GM12878 (cell line): ENCODE measurements at regions not wholly inside any gene's neighbourhood (a gene's known extent, or its start where the extent isn't known, plus 50 kb on each side); places are given as distances from the start of the nearest gene placed in this dataset.

ENCODE experiments used
- ATAC-seq: fragments of 200-7000 bp; cut with Tn5 transposase; 3 replicates; pipeline ENCODE4 v1.9.1; 2020; ENCODE audit warnings: mild to moderate bottlenecking, moderate library complexity
- BruUV-seq: library from RNA; stranded (reverse); fragments of 400-500 nt; replicated peaks from 2 replicates; lab custom pipeline; 2021; lab: Mats Ljungman, UMichigan
- CTCF ChIA-PET: fragments of 300-600 bp; sonication (Branson Sonifier 250); formaldehyde crosslinking; extraction: SDS; loops from one replicate; lab custom pipeline; 2021; ENCODE audit warnings: inconsistent platforms; lab: Yijun Ruan, JAX
- POLR2A ChIA-PET: fragments of 350-600 bp; formaldehyde crosslinking; extraction: SDS; loops from one replicate; lab custom pipeline; 2021; ENCODE audit warnings: inconsistent platforms; lab: Charles Lee
- RAD21 ChIA-PET: fragments of 300-600 bp; sonication (Branson Sonifier 250); formaldehyde crosslinking; loops from one replicate; lab custom pipeline; 2023; ENCODE audit warnings: antibody characterized with exemption; ENCODE audit not compliant: unreplicated experiment; lab: Charles Lee
- SMC1A ChIA-PET: fragments of 300-600 bp; sonication (Branson Sonifier 250); formaldehyde crosslinking; loops from one replicate; lab custom pipeline; 2023; ENCODE audit not compliant: unreplicated experiment, uncharacterized antibody; lab: Charles Lee
- DNase-seq: peaks from one replicate; pipeline ENCODE4 v3.0.0-alpha.2; 2011; ENCODE audit warnings: low read depth, low spot score
- FAIRE-seq: peaks from 3 replicates; lab custom pipeline; 2011; peaks lifted over from hg19 to GRCh38; lab: Jason Lieb, UNC
- H2AFZ ChIP-seq: 2 replicates; pipeline ENCODE4 v1.6.0; 2011; ENCODE audit warnings: low read depth, low read length, control low read depth; ENCODE audit not compliant: control insufficient read depth
- H3K27ac ChIP-seq: 2 replicates; pipeline ENCODE4 v1.5.1; 2011; ENCODE audit warnings: control low read depth; ENCODE audit not compliant: control insufficient read depth, insufficient read depth
- H3K27me3 ChIP-seq, 2 experiments: replicated peaks in 1 of 2; 2 replicates each; pipeline versions ENCODE4 v1.6.0 to v1.6.1; 2011; ENCODE audit warnings: low read length in 1 of 2; ENCODE audit not compliant: control insufficient read depth in 2 of 2, insufficient read depth in 2 of 2
- H3K36me3 ChIP-seq, 2 experiments: 2 replicates each; pipeline ENCODE4 v1.5.1; 2011; ENCODE audit warnings: low read length in 1 of 2; ENCODE audit not compliant: control insufficient read depth in 2 of 2, insufficient read depth in 2 of 2
- H3K4me1 ChIP-seq: 2 replicates; pipeline ENCODE4 v1.6.1; 2011; ENCODE audit warnings: mild to moderate bottlenecking, low read length, moderate library complexity, mixed read lengths; ENCODE audit not compliant: control insufficient read depth, insufficient read depth
- H3K4me2 ChIP-seq: 2 replicates; pipeline ENCODE4 v1.6.0; 2011; ENCODE audit warnings: control low read depth; ENCODE audit not compliant: control insufficient read depth, insufficient read depth
- H3K4me3 ChIP-seq: fragments of 200-600 bp; sonication (generic); 2 replicates; pipeline ENCODE4 v1.5.1; 2016
- H3K79me2 ChIP-seq: 2 replicates; pipeline ENCODE4 v1.6.0; 2011; ENCODE audit warnings: low read length; ENCODE audit not compliant: control insufficient read depth, insufficient read depth
- H3K9ac ChIP-seq: 2 replicates; pipeline ENCODE4 v1.8.0; 2011; ENCODE audit warnings: low read length, control low read depth, mixed read lengths; ENCODE audit not compliant: control insufficient read depth, insufficient read depth
- H3K9me3 ChIP-seq: replicated peaks from 3 replicates; pipeline ENCODE4 v1.5.1; 2011; ENCODE audit warnings: mild to moderate bottlenecking, low read length; ENCODE audit not compliant: control insufficient read depth, insufficient read depth
- H4K20me1 ChIP-seq: 2 replicates; pipeline ENCODE4 v1.6.0; 2011; ENCODE audit not compliant: control insufficient read depth, insufficient read depth
- ATF3 ChIP-seq: IDR thresholded peaks from 2 replicates; pipeline ENCODE4 v1.6.1; 2011; ENCODE audit warnings: low read depth, mild to moderate bottlenecking, low read length, moderate library complexity, borderline replicate concordance; ENCODE audit errors: extremely low read depth
- CBX3 ChIP-seq: fragments of 200-600 bp; sonication (generic); IDR thresholded peaks from 2 replicates; pipeline ENCODE4 v1.6.1; 2016; ENCODE audit warnings: low read depth, borderline replicate concordance
- E2F4 ChIP-seq: IDR thresholded peaks from 2 replicates; pipeline ENCODE4 v1.6.1; 2012; ENCODE audit warnings: low read depth, low read length, improper control_type of control experiment
- EP300 ChIP-seq, 2 experiments: fragments of 150-350 bp in 1 of 2; IDR thresholded peaks; 2 replicates each; pipeline ENCODE4 v1.6.1; 2011 to 2012; ENCODE audit warnings: low read depth in 2 of 2, low read length in 2 of 2, borderline replicate concordance in 1 of 2, improper control_type of control experiment in 1 of 2, inconsistent platforms in 1 of 2; ENCODE audit not compliant: control insufficient read depth in 1 of 2
- MAX ChIP-seq: IDR thresholded peaks from 2 replicates; pipeline ENCODE4 v1.6.1; 2012; ENCODE audit warnings: low read depth, low read length, improper control_type of control experiment
- MEF2B ChIP-seq: fragments of 450-650 bp; IDR thresholded peaks from 2 replicates; pipeline ENCODE4 v1.6.1; 2018; ENCODE audit warnings: mild to moderate bottlenecking, moderate library complexity; ENCODE audit not compliant: partially characterized antibody, poor library complexity, severe bottlenecking
- MTA2 ChIP-seq: fragments of 450-650 bp; IDR thresholded peaks from 2 replicates; pipeline ENCODE4 v1.6.1; 2016; ENCODE audit warnings: low read depth, mild to moderate bottlenecking, moderate library complexity
- REST ChIP-seq: IDR thresholded peaks from 2 replicates; pipeline ENCODE4 v1.6.1; 2012; ENCODE audit warnings: mild to moderate bottlenecking, low read depth, low read length
- SMARCA5 ChIP-seq: fragments of 450-650 bp; IDR thresholded peaks from 2 replicates; pipeline ENCODE4 v1.6.1; 2017; ENCODE audit warnings: mild to moderate bottlenecking
- STAT1 ChIP-seq: fragments of 450-650 bp; conservative IDR thresholded peaks from 2 replicates; pipeline ENCODE4 v1.6.1; 2014; ENCODE audit warnings: antibody characterized with exemption, mild to moderate bottlenecking
- WRNIP1 ChIP-seq: IDR thresholded peaks from 2 replicates; pipeline ENCODE4 v1.6.1; 2011; ENCODE audit warnings: low read depth, low read length, improper control_type of control experiment, borderline replicate concordance
- WGBS: methylation state at CpG from one replicate; pipeline ENCODE4 v1.1.6; 2016; ENCODE audit warnings: low lambda C conversion rate; ENCODE audit not compliant: insufficient replicate concordance, insufficient coverage; ENCODE audit errors: missing lambda C conversion rate; 5-methylcytosine and 5-hydroxymethylcytosine counted together
- in situ Hi-C: fragments of 300-500 bp; cut with MboI; formaldehyde crosslinking; loops from 9 replicates; pipeline ENCODE4 v1.14.3; 2018; ENCODE audit warnings: mixed read lengths
- intact Hi-C: fragments of 100-400 bp; cut with micrococcal nuclease; formaldehyde crosslinking; loops from one replicate; pipeline ENCODE4 v1.14.2; 2022; ENCODE audit not compliant: unreplicated experiment

GRCh38 chrX:34716302-34716701 lies 59.2 kb upstream of the TMEM47 start:
- Histone ChIP-seq H3K36me3 (no peaks in the 10 kb centered on the region), H3K9ac (no peak overlapping the region), H3K9me3 (no peaks in the 10 kb centered on the region), H3K4me1 (no peaks in the 10 kb centered on the region), H3K4me3 (no peak overlapping the region), H4K20me1 (no peaks in the 10 kb centered on the region), H2AFZ (no peak overlapping the region), H3K79me2 (no peaks in the 10 kb centered on the region), H3K27me3 (no peaks in the 10 kb centered on the region), H3K27ac (no peak overlapping the region), H3K4me2 (no peak overlapping the region)
- no TSS peak for BruUV-seq
- ATAC-seq (no peak), FAIRE-seq (no peak), DNase-seq (no peak)
- 71% methylated on average over 3 of the region's 3 CpGs for WGBS
- RAD21 ChIA-PET = no interaction called here
- CTCF ChIA-PET = no interaction called here
- in situ Hi-C loops (no loop called here), intact Hi-C loops (no loop called here)
- SMC1A ChIA-PET = no interaction called here
- POLR2A ChIA-PET = no interaction called here
- TF ChIP-seq MEF2B (no peak), CBX3 (no peak), ATF3 (no peak), E2F4 (no peak)

GRCh38 chrX:34734383-34734782 lies 77.3 kb upstream of the TMEM47 start:
- H3K27ac ChIP-seq = no peak overlapping the region
- no peaks in the 10 kb centered on the region for H3K27me3 ChIP-seq
- H3K79me2 ChIP-seq = no peaks in the 10 kb centered on the region
- ChIA-PET POLR2A (no interaction called here), CTCF (no interaction called here), SMC1A (no interaction called here), RAD21 (no interaction called here)
- no TSS peak for BruUV-seq
- no peak overlapping the region for H3K4me2 ChIP-seq
- no peak for FAIRE-seq
- no peaks in the 10 kb centered on the region for H4K20me1 ChIP-seq
- H3K4me3 ChIP-seq = no peak overlapping the region
- no peak overlapping the region for H2AFZ ChIP-seq
- no peak overlapping the region for H3K9ac ChIP-seq
- WGBS = 0% methylated on average over 1 of the region's 1 CpG
- ATAC-seq = no peak
- H3K36me3 ChIP-seq = no peaks in the 10 kb centered on the region
- in situ Hi-C loops (no loop called here), intact Hi-C loops (no loop called here)
- DNase-seq = no peak
- H3K9me3 ChIP-seq = no peaks in the 10 kb centered on the region
- no peaks in the 10 kb centered on the region for H3K4me1 ChIP-seq
- TF ChIP-seq SMARCA5 (no peak), WRNIP1 (no peak), EP300 (IDR thresholded peaks at IDR 0.05; ENCODE audit: borderline replicate concordance in 1 of 2, control insufficient read depth in 1 of 2, low read depth in 2 of 2, low read length in 2 of 2) (no peak), MAX (no peak), STAT1 (no peak), REST (no peak), MTA2 (no peak)
